GM12878 (cell line): ENCODE measurements at regions not wholly inside any gene's neighbourhood (a gene's known extent, or its start where the extent isn't known, plus 50 kb on each side); places are given as distances from the start of the nearest gene placed in this dataset.

Experiments used
- CTCF ChIP-seq, 3 experiments: IDR thresholded peaks in 2 of 3; conservative IDR thresholded peaks in 1 of 3; 2 replicates each; pipeline ENCODE4 v1.5.1; 2011; ENCODE audit warnings: low read depth in 3 of 3, low read length in 3 of 3, mild to moderate bottlenecking in 3 of 3, control low read depth in 2 of 3, moderate library complexity in 2 of 3, inconsistent platforms in 1 of 3, mixed read lengths in 1 of 3; ENCODE audit not compliant: control insufficient read depth in 2 of 3, insufficient read depth in 1 of 3; ENCODE audit errors: extremely low read depth in 1 of 3
- EP300 ChIP-seq, 2 experiments: fragments of 150-350 bp in 1 of 2; IDR thresholded peaks; 2 replicates each; pipeline ENCODE4 v1.6.1; 2011 to 2012; ENCODE audit warnings: low read depth in 2 of 2, low read length in 2 of 2, borderline replicate concordance in 1 of 2, improper control_type of control experiment in 1 of 2, inconsistent platforms in 1 of 2; ENCODE audit not compliant: control insufficient read depth in 1 of 2
- FOXK2 ChIP-seq: fragments of 450-650 bp; IDR thresholded peaks from 2 replicates; pipeline ENCODE4 v1.6.1; 2017; ENCODE audit warnings: mild to moderate bottlenecking, moderate library complexity
- POLR2A ChIP-seq: IDR thresholded peaks from 2 replicates; pipeline ENCODE4 v1.6.1; 2011; ENCODE audit warnings: low read depth, mild to moderate bottlenecking, low read length
- POLR2AphosphoS5 ChIP-seq: IDR thresholded peaks from 2 replicates; pipeline ENCODE4 v1.6.1; 2011; ENCODE audit warnings: mild to moderate bottlenecking, low read length, inconsistent platforms
- RFX5 ChIP-seq: IDR thresholded peaks from 2 replicates; pipeline ENCODE4 v1.6.1; 2011; ENCODE audit warnings: low read depth, low read length, improper control_type of control experiment
- SIN3A ChIP-seq: IDR thresholded peaks from 2 replicates; pipeline ENCODE4 v1.6.1; 2012; ENCODE audit warnings: low read depth, low read length, improper control_type of control experiment
- SUZ12 ChIP-seq: fragments of 200-600 bp; sonication (generic); IDR thresholded peaks from one replicate; pipeline ENCODE4 v1.6.1; 2018; ENCODE audit warnings: antibody characterized with exemption, mild to moderate bottlenecking; ENCODE audit not compliant: unreplicated experiment
- TCF12 ChIP-seq: IDR thresholded peaks from 2 replicates; pipeline ENCODE4 v1.6.1; 2011; ENCODE audit warnings: low read depth, mild to moderate bottlenecking, low read length
- USF2 ChIP-seq: IDR thresholded peaks from 2 replicates; pipeline ENCODE4 v1.6.1; 2011; ENCODE audit warnings: low read depth, low read length, improper control_type of control experiment, borderline replicate concordance

- no peak for TF ChIP-seq CTCF (IDR thresholded peaks at IDR 0.05 in 2 of 3, conservative IDR thresholded peaks at IDR 0.05 in 1 of 3; ENCODE audit: control insufficient read depth in 2 of 3, extremely low read depth in 1 of 3, insufficient read depth in 1 of 3, low read depth in 3 of 3, low read length in 3 of 3)
- no peak for TF ChIP-seq FOXK2
- no peak for TF ChIP-seq POLR2A
- TF ChIP-seq SIN3A: no peak
- no peak for TF ChIP-seq RFX5
- no peak for TF ChIP-seq EP300 (IDR thresholded peaks at IDR 0.05; ENCODE audit: borderline replicate concordance in 1 of 2, control insufficient read depth in 1 of 2, low read depth in 2 of 2, low read length in 2 of 2)
- TF ChIP-seq POLR2AphosphoS5: no peak
- TF ChIP-seq SUZ12: no peak
- TF ChIP-seq USF2: no peak
- TF ChIP-seq TCF12: no peak
Observed at GRCh38 chr14:65277027-65277426, 135.5 kb upstream of the FUT8 start.
